ENCODE measurements at regions not wholly inside any gene's neighbourhood (a gene's known extent, or its start where the extent isn't known, plus 50 kb on each side); places are given as distances from the start of the nearest gene placed in this dataset.
"Not testable (repeated sequence)": the region's sequence is repeated elsewhere in the genome, so short reads cannot be mapped to it uniquely, and the experiment has no call there.

GRCh38 chr2:47728551-47728950 lies 54.4 kb upstream of the MSH6 start:
- Histone ChIP-seq H3K4me2 (ENCODE audit: low read length) (no peak overlapping the region), H3K4me1 (ENCODE audit: low read length) (peaks cover 38% of the 10 kb centered on the region), H3K79me2 (ENCODE audit: low read length) (no peaks in the 10 kb centered on the region), H2AFZ (ENCODE audit: low read depth, low read length) (no peak overlapping the region), H3K27ac (ENCODE audit: low read length) (no peak overlapping the region), H4K20me1 (ENCODE audit: insufficient read depth, low read length) (no peaks in the 10 kb centered on the region), H3K27me3 (ENCODE audit: low read depth, low read length) (no peaks in the 10 kb centered on the region), H3K36me3 (replicated peaks; ENCODE audit: low read depth, low read length) (no peaks in the 10 kb centered on the region), H3K9me3 (ENCODE audit: insufficient read depth, low read length) (peaks cover 8% of the 10 kb centered on the region; the same call in 1 of the 2 replicates), H3K9ac (ENCODE audit: low read length) (no peak overlapping the region), H3K4me3 (ENCODE audit: low read length) (no peak overlapping the region)
- TF ChIP-seq, protein P1, sequence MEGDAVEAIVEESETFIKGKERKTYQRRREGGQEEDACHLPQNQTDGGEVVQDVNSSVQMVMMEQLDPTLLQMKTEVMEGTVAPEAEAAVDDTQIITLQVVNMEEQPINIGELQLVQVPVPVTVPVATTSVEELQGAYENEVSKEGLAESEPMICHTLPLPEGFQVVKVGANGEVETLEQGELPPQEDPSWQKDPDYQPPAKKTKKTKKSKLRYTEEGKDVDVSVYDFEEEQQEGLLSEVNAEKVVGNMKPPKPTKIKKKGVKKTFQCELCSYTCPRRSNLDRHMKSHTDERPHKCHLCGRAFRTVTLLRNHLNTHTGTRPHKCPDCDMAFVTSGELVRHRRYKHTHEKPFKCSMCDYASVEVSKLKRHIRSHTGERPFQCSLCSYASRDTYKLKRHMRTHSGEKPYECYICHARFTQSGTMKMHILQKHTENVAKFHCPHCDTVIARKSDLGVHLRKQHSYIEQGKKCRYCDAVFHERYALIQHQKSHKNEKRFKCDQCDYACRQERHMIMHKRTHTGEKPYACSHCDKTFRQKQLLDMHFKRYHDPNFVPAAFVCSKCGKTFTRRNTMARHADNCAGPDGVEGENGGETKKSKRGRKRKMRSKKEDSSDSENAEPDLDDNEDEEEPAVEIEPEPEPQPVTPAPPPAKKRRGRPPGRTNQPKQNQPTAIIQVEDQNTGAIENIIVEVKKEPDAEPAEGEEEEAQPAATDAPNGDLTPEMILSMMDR (IDR thresholded peaks at IDR 0.05; ENCODE audit: low read depth, low read length), result no peak
- TF ChIP-seq EZH2phosphoT487 (IDR thresholded peaks at IDR 0.05; ENCODE audit: low read depth), result no peak

GRCh38 chr2:47727956-47728355 lies 55.0 kb upstream of the MSH6 start:
- Histone ChIP-seq H3K9ac (ENCODE audit: low read length) (no peak overlapping the region), H3K27ac (ENCODE audit: low read length) (no peak overlapping the region), H3K4me3 (ENCODE audit: low read length) (no peak overlapping the region), H3K9me3 (ENCODE audit: insufficient read depth, low read length) (peaks cover 13% of the 10 kb centered on the region; the same call in 1 of the 2 replicates), H4K20me1 (ENCODE audit: insufficient read depth, low read length) (no peaks in the 10 kb centered on the region), H2AFZ (ENCODE audit: low read depth, low read length) (no peak overlapping the region), H3K4me1 (ENCODE audit: low read length) (peaks cover 44% of the 10 kb centered on the region), H3K27me3 (ENCODE audit: low read depth, low read length) (no peaks in the 10 kb centered on the region), H3K4me2 (ENCODE audit: low read length) (no peak overlapping the region), H3K36me3 (replicated peaks; ENCODE audit: low read depth, low read length) (no peaks in the 10 kb centered on the region), H3K79me2 (ENCODE audit: low read length) (no peaks in the 10 kb centered on the region)
- TF ChIP-seq EZH2phosphoT487 (IDR thresholded peaks at IDR 0.05; ENCODE audit: low read depth), result no peak
- TF ChIP-seq, protein P1 (IDR thresholded peaks at IDR 0.05; ENCODE audit: low read depth, low read length), result no peak

- Histone ChIP-seq H3K4me1 (ENCODE audit: low read length) (peaks cover 46% of the 10 kb centered on the region), H3K9me3 (ENCODE audit: insufficient read depth, low read length) (peaks cover 13% of the 10 kb centered on the region; the same call in 1 of the 2 replicates), H3K4me2 (ENCODE audit: low read length) (peak overlapping the region; percentile 11; the same call in 1 of the 2 replicates)
- H2AFZ ChIP-seq (ENCODE audit: low read depth, low read length); H3K27me3 ChIP-seq (ENCODE audit: low read depth, low read length); H3K4me3 ChIP-seq (ENCODE audit: low read length); H3K9ac ChIP-seq (ENCODE audit: low read length); H3K36me3 ChIP-seq (replicated peaks; ENCODE audit: low read depth, low read length); H3K27ac ChIP-seq (ENCODE audit: low read length); H4K20me1 ChIP-seq (ENCODE audit: insufficient read depth, low read length); H3K79me2 ChIP-seq (ENCODE audit: low read length): not testable (repeated sequence)
Observed at GRCh38 chr2:47726978-47727377, 56.0 kb upstream of the MSH6 start.

DNA sequence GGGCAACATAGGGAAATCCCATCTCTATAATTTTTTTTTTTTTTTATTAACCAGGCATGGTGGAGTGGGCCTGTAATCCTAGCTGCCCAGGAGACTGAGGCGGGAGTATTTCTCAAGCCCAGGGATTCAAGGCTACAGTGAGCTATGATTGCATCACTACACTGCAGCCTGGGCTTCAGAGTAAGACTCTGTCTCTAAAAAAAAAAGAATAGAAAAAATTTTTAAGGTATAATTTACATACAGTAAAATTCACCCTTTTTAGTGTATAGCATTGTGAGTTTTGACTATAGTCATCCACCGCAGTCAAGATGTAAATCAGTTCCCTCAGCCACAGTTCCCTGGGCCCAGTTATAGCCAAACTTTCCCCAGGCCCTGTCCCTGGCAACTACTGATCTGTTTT lies 57.1 kb upstream of the MSH6 start:
- Histone ChIP-seq H3K9ac (ENCODE audit: low read length) (no peak overlapping the region), H3K27me3 (ENCODE audit: low read depth, low read length) (no peaks in the 10 kb centered on the region), H2AFZ (ENCODE audit: low read depth, low read length) (no peak overlapping the region), H3K4me3 (ENCODE audit: low read length) (no peak overlapping the region), H3K79me2 (ENCODE audit: low read length) (no peaks in the 10 kb centered on the region), H3K4me2 (ENCODE audit: low read length) (peak overlapping the region; percentile 75), H3K4me1 (ENCODE audit: low read length) (peaks cover 46% of the 10 kb centered on the region), H3K36me3 (replicated peaks; ENCODE audit: low read depth, low read length) (no peaks in the 10 kb centered on the region), H4K20me1 (ENCODE audit: insufficient read depth, low read length) (no peaks in the 10 kb centered on the region), H3K9me3 (ENCODE audit: insufficient read depth, low read length) (peaks cover 13% of the 10 kb centered on the region; the same call in 1 of the 2 replicates), H3K27ac (ENCODE audit: low read length) (peak overlapping the region; percentile 89)
- TF ChIP-seq, protein P1 (IDR thresholded peaks at IDR 0.05; ENCODE audit: low read depth, low read length), result no peak
- TF ChIP-seq EZH2phosphoT487 (IDR thresholded peaks at IDR 0.05; ENCODE audit: low read depth), result no peak
